SK-N-SH (cell line): ENCODE measurements at regions not wholly inside any gene's neighbourhood (a gene's known extent, or its start where the extent isn't known, plus 50 kb on each side); places are given as distances from the start of the nearest gene placed in this dataset.

Experiments
- CTCF ChIA-PET: fragments of 300-600, 350-600 bp; formaldehyde crosslinking; extraction: SDS; loops from one replicate; lab custom pipeline; 2021; lab: Yijun Ruan, JAX
- POLR2A ChIA-PET: fragments of 350-600 bp; sonication (Branson Sonifier 250); formaldehyde crosslinking; extraction: SDS; loops from one replicate; lab custom pipeline; 2020; ENCODE audit warnings: antibody characterized with exemption, inconsistent platforms; lab: Yijun Ruan, JAX
- DNase-seq: peaks from one replicate; pipeline ENCODE4 v3.0.0; 2012
- H2AFZ ChIP-seq: fragments of 200-600 bp; sonication (generic); 2 replicates; pipeline ENCODE4 v1.8.1; 2016; ENCODE audit warnings: antibody characterized with exemption, mild to moderate bottlenecking, low read depth
- H3F3A ChIP-seq: fragments of 200-600 bp; sonication (generic); replicated peaks from 2 replicates; pipeline ENCODE3; 2016; ENCODE audit warnings: antibody characterized with exemption, mild to moderate bottlenecking; ENCODE audit not compliant: insufficient read depth
- H3K27ac ChIP-seq, 2 experiments: fragments of 200-500 bp in 1 of 2; fragments of 200-600 bp in 1 of 2; sonication (Bioruptor generic) in 1 of 2; sonication (generic), shearing (Covaris generic) in 1 of 2; 2 replicates each; pipeline versions ENCODE4 v1.5.1 to v1.6.1; 2014 to 2016; ENCODE audit warnings: low read depth in 2 of 2, inconsistent platforms in 1 of 2, low read length in 1 of 2, mild to moderate bottlenecking in 1 of 2, mixed read lengths in 1 of 2
- H3K27me3 ChIP-seq: fragments of 200-600 bp; sonication (generic), shearing (Covaris generic); 2 replicates; pipeline ENCODE4 v1.6.1; 2016; ENCODE audit warnings: mixed run types; ENCODE audit not compliant: insufficient read depth
- H3K36me3 ChIP-seq, 2 experiments: fragments of 200-500 bp in 1 of 2; fragments of 200-600 bp in 1 of 2; sonication (Bioruptor generic) in 1 of 2; sonication (generic) in 1 of 2; replicated peaks in 1 of 2; 2 replicates each; pipeline versions ENCODE3 to v1.5.1; 2014 to 2016; ENCODE audit warnings: low read length in 1 of 2, mild to moderate bottlenecking in 1 of 2; ENCODE audit not compliant: insufficient read depth in 2 of 2, control insufficient read depth in 1 of 2
- H3K4me1 ChIP-seq, 2 experiments: fragments of 200-500 bp in 1 of 2; fragments of 200-600 bp in 1 of 2; sonication (Bioruptor generic) in 1 of 2; sonication (generic), shearing (Covaris generic) in 1 of 2; 2 replicates each; pipeline versions ENCODE4 v1.5.1 to v1.6.1; 2014 to 2016; ENCODE audit warnings: low read depth in 1 of 2, low read length in 1 of 2, mixed run types in 1 of 2; ENCODE audit not compliant: insufficient read depth in 2 of 2, control insufficient read depth in 1 of 2
- H3K4me2 ChIP-seq: fragments of 200-600 bp; sonication (generic), shearing (Covaris generic); 2 replicates; pipeline ENCODE4 v1.6.1; 2017; ENCODE audit warnings: mixed run types
- H3K4me3 ChIP-seq, 2 experiments: fragments of 200-500 bp in 1 of 2; fragments of 200-600 bp in 1 of 2; sonication (Bioruptor generic) in 1 of 2; sonication (generic), shearing (Covaris generic) in 1 of 2; 2 replicates each; pipeline versions ENCODE4 v1.5.1 to v1.8.1; 2014 to 2016; ENCODE audit warnings: low read depth in 2 of 2, inconsistent platforms in 1 of 2, low read length in 1 of 2, mild to moderate bottlenecking in 1 of 2, mixed read lengths in 1 of 2, moderate library complexity in 1 of 2
- H3K79me2 ChIP-seq: fragments of 200-600 bp; sonication (generic); 2 replicates; pipeline ENCODE4 v1.8.1; 2017; ENCODE audit warnings: mild to moderate bottlenecking; ENCODE audit not compliant: insufficient read depth
- H3K9ac ChIP-seq: fragments of 200-600 bp; sonication (generic); 2 replicates; pipeline ENCODE4 v1.6.1; 2017; ENCODE audit warnings: mixed run types
- H3K9me2 ChIP-seq: fragments of 200-600 bp; sonication (generic); 2 replicates; pipeline ENCODE4 v1.6.1; 2017; ENCODE audit warnings: mixed run types
- H3K9me3 ChIP-seq: fragments of 200-600 bp; sonication (generic); 2 replicates; pipeline ENCODE4 v1.6.1; 2017; ENCODE audit warnings: mixed run types, mild to moderate bottlenecking, moderate library complexity
- H4K20me1 ChIP-seq: fragments of 200-600 bp; sonication (generic); 2 replicates; pipeline ENCODE4 v1.6.1; 2017; ENCODE audit warnings: mild to moderate bottlenecking, mixed run types; ENCODE audit not compliant: insufficient read depth
- CTCF ChIP-seq: fragments of 200-600 bp; sonication (generic); IDR thresholded peaks from 2 replicates; pipeline ENCODE4 v1.6.1; 2017; ENCODE audit warnings: antibody characterized with exemption, mild to moderate bottlenecking, moderate library complexity
- ELF1 ChIP-seq: IDR thresholded peaks from 2 replicates; pipeline ENCODE4 v1.4.0; 2012
- EP300 ChIP-seq, 2 experiments: IDR thresholded peaks; 2 replicates each; pipeline versions ENCODE4 v1.4.0 to v1.6.1; 2012; ENCODE audit warnings: borderline replicate concordance in 1 of 2, low read depth in 1 of 2, low read length in 1 of 2
- FOSL2 ChIP-seq: IDR thresholded peaks from 2 replicates; pipeline ENCODE4 v1.4.0; 2012; ENCODE audit warnings: low read depth, mild to moderate bottlenecking, moderate library complexity, borderline replicate concordance
- FOXM1 ChIP-seq: IDR thresholded peaks from 2 replicates; pipeline ENCODE4 v1.4.0; 2012; ENCODE audit warnings: low read depth, mild to moderate bottlenecking
- GABPA ChIP-seq: IDR thresholded peaks from 2 replicates; pipeline ENCODE4 v1.4.0; 2012; ENCODE audit warnings: low read depth, mild to moderate bottlenecking
- GATA2 ChIP-seq: sonication (generic); formaldehyde crosslinking; IDR thresholded peaks from 2 replicates; pipeline ENCODE4 v1.5.0; 2020; ENCODE audit warnings: mild to moderate bottlenecking, missing genetic modification reagents
- IRF3 ChIP-seq: fragments of 150-350 bp; IDR thresholded peaks from 2 replicates; pipeline ENCODE4 v1.6.1; 2016; ENCODE audit warnings: mild to moderate bottlenecking, low read depth, low read length
- MAX ChIP-seq: IDR thresholded peaks from 2 replicates; pipeline ENCODE4 v1.4.0; 2012; ENCODE audit warnings: low read depth
- NFIC ChIP-seq: IDR thresholded peaks from 2 replicates; pipeline ENCODE4 v1.4.0; 2012; ENCODE audit warnings: borderline replicate concordance
- PBX3 ChIP-seq: IDR thresholded peaks from 2 replicates; pipeline ENCODE4; 2012
- POLR2AphosphoS5 ChIP-seq: IDR thresholded peaks from 2 replicates; pipeline ENCODE4 v1.6.1; 2012; ENCODE audit warnings: low read depth, low read length
- RAD21 ChIP-seq: IDR thresholded peaks from 2 replicates; pipeline ENCODE4 v1.6.1; 2012; ENCODE audit warnings: mild to moderate bottlenecking, low read length
- RCOR1 ChIP-seq: fragments of 150-350 bp; IDR thresholded peaks from 2 replicates; pipeline ENCODE4 v1.6.1; 2017; ENCODE audit warnings: antibody characterized with exemption, low read length
- RFX5 ChIP-seq: IDR thresholded peaks from 2 replicates; pipeline ENCODE4 v1.6.1; 2012; ENCODE audit warnings: mild to moderate bottlenecking, improper control_type of control experiment, low read length
- RXRA ChIP-seq: IDR thresholded peaks from 2 replicates; pipeline ENCODE4 v1.4.0; 2012; ENCODE audit warnings: low read depth, mild to moderate bottlenecking, borderline replicate concordance
- SIN3A ChIP-seq: IDR thresholded peaks from 2 replicates; pipeline ENCODE4 v1.6.1; 2012; ENCODE audit warnings: low read depth, mild to moderate bottlenecking, low read length, moderate library complexity, borderline replicate concordance
- SMC3 ChIP-seq: IDR thresholded peaks from 2 replicates; pipeline ENCODE4 v1.6.1; 2012; ENCODE audit warnings: low read depth, low read length, improper control_type of control experiment
- TCF12 ChIP-seq: IDR thresholded peaks from 2 replicates; pipeline ENCODE4 v1.4.0; 2012
- YY1 ChIP-seq: IDR thresholded peaks from 2 replicates; pipeline ENCODE4 v1.4.0; 2012; ENCODE audit warnings: low read depth, mild to moderate bottlenecking
- WGBS: methylation state at CpG from one replicate; pipeline ENCODE4 v1.1.6; 2017; ENCODE audit warnings: low lambda C conversion rate; 5-methylcytosine and 5-hydroxymethylcytosine counted together

- Histone ChIP-seq H3K79me2 (no peaks in the 10 kb centered on the region), H3K36me3 (no peaks in the 10 kb centered on the region), H3K27me3 (no peaks in the 10 kb centered on the region), H3K9me3 (no peaks in the 10 kb centered on the region), H3K4me3 (no peak overlapping the region), H3K27ac (peak overlapping the region in 1 of 2 experiments; percentile 35; a peak in 2 of 4 replicates), H3K4me2 (no peak overlapping the region), H3K9me2 (no peaks in the 10 kb centered on the region), H3K9ac (no peak overlapping the region), H3F3A (peaks cover 3% of the 10 kb centered on the region), H3K4me1 (peaks cover 0 to 2% of the 10 kb centered on the region in 2 experiments; a peak in 2 of 4 replicates), H4K20me1 (no peaks in the 10 kb centered on the region), H2AFZ (no peak overlapping the region; the same call in 1 of the 2 replicates)
- ChIA-PET POLR2A (no interaction called here), CTCF (no interaction called here)
- no peak for TF ChIP-seq FOSL2
- no peak for TF ChIP-seq PBX3
- TF ChIP-seq NFIC = no peak
- no peak for TF ChIP-seq RAD21
- no peak for TF ChIP-seq IRF3
- TF ChIP-seq GATA2 (CRISPR knock-in tag) = no peak
- TF ChIP-seq ELF1 = no peak
- no peak for TF ChIP-seq RFX5
- TF ChIP-seq RXRA = no peak
- TF ChIP-seq EP300 (IDR thresholded peaks at IDR 0.05; ENCODE audit: borderline replicate concordance in 1 of 2, low read depth in 1 of 2, low read length in 1 of 2) = no peak
- no peak for TF ChIP-seq SMC3
- TF ChIP-seq YY1 = no peak
- no peak for TF ChIP-seq CTCF
- no peak for TF ChIP-seq RCOR1
- no peak for TF ChIP-seq TCF12
- TF ChIP-seq GABPA = no peak
- TF ChIP-seq SIN3A = no peak
- TF ChIP-seq POLR2AphosphoS5 = no peak
- no peak for TF ChIP-seq MAX
- no peak for TF ChIP-seq FOXM1
- whole genome bisulfite sequencing = 75% methylated on average over 3 of the region's 3 CpGs
- no peak for DNase-seq
These were observed 163.9 kb upstream of the DPT start for GRCh38 chr1:168892931-168893330.
